GM04503 (cell line): ENCODE measurements at regions not wholly inside any gene's neighbourhood (a gene's known extent, or its start where the extent isn't known, plus 50 kb on each side); places are given as distances from the start of the nearest gene placed in this dataset.

Experiments used
- DNase-seq: peaks from one replicate; pipeline ENCODE4 v3.0.0-alpha.2; 2012; ENCODE audit warnings: low read depth

DNA sequence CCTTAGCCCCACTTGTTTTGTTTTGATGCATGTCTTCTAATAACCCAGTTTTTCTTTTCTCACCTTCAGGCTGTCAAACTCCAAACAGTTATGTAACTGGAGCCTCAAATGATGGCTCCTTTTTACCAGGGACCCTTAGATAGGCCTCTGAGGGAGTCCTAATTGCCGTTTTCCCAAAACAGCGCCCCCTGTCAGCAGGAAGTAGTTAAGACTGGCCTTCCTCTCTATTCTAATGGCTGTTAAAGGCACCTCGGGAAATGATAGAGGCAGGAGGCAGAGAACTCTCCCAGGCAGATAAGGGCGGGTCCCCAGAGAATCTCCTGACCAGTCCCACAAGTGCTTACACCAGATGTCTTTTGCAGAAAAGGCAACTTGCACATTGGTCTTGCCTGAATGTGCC, 123.2 kb downstream of the KCNS3 start:
- DNase-seq = no peak

- DNase-seq = no peak
Observed at GRCh38 chr2:17996978-17997377, 118.5 kb downstream of the KCNS3 start.

GRCh38 chr2:17995593-17995992, 117.1 kb downstream of the KCNS3 start:
- DNase-seq = no peak
